H1 (cell line): ENCODE measurements at regions not wholly inside any gene's neighbourhood (a gene's known extent, or its start where the extent isn't known, plus 50 kb on each side); places are given as distances from the start of the nearest gene placed in this dataset.

ENCODE experiments used
- CEBPB ChIP-seq: IDR thresholded peaks from 2 replicates; pipeline ENCODE4 v1.6.1; 2012; ENCODE audit warnings: low read depth, low read length
- CHD2 ChIP-seq: IDR thresholded peaks from 2 replicates; pipeline ENCODE4 v1.6.1; 2012; ENCODE audit warnings: low read length, improper control_type of control experiment
- CTCF ChIP-seq, 3 experiments: IDR thresholded peaks; 1 replicate in 2 of 3; 2 replicates in 1 of 3; pipeline versions ENCODE4 v1.5.1 to v1.6.1; 2011; ENCODE audit warnings: low read length in 3 of 3, mild to moderate bottlenecking in 3 of 3, inconsistent platforms in 2 of 3, low read depth in 1 of 3, moderate library complexity in 1 of 3; ENCODE audit not compliant: insufficient read depth in 1 of 3; ENCODE audit errors: control extremely low read depth in 1 of 3
- EGR1 ChIP-seq: IDR thresholded peaks from 2 replicates; pipeline ENCODE4 v1.6.1; 2011; ENCODE audit warnings: low read depth, low read length, borderline replicate concordance
- EP300 ChIP-seq, 2 experiments: IDR thresholded peaks; 1 replicate in 1 of 2; 2 replicates in 1 of 2; pipeline ENCODE4 v1.6.1; 2011 to 2012; ENCODE audit warnings: low read depth in 2 of 2, low read length in 2 of 2, mild to moderate bottlenecking in 2 of 2, borderline replicate concordance in 1 of 2, inconsistent platforms in 1 of 2, moderate library complexity in 1 of 2
- KDM1A ChIP-seq: fragments of 200-600, 300-600 bp; sonication (generic); IDR thresholded peaks from 2 replicates; pipeline ENCODE4 v1.7.1; 2016; ENCODE audit warnings: mild to moderate bottlenecking, low read length, borderline replicate concordance
- RFX5 ChIP-seq: IDR thresholded peaks from 2 replicates; pipeline ENCODE4 v1.6.1; 2011; ENCODE audit warnings: low read depth, low read length, improper control_type of control experiment, borderline replicate concordance
- RNF2 ChIP-seq: fragments of 200-900, 300-1000 bp; sonication (generic); IDR thresholded peaks from 2 replicates; pipeline ENCODE4 v1.7.1; 2016; ENCODE audit warnings: borderline replicate concordance, low read depth, mild to moderate bottlenecking, antibody characterized with exemption, low read length; ENCODE audit not compliant: poor library complexity, severe bottlenecking; ENCODE audit errors: missing control alignments
- TEAD4 ChIP-seq: IDR thresholded peaks from 2 replicates; pipeline ENCODE4 v1.6.1; 2012; ENCODE audit warnings: low read depth, low read length, inconsistent platforms, mixed read lengths
- ZNF274 ChIP-seq: IDR thresholded peaks from 2 replicates; pipeline ENCODE4 v1.7.0; 2012; ENCODE audit warnings: low read length, borderline replicate concordance; ENCODE audit errors: extremely low read depth
- TF ChIP-seq, protein P1 (sequence below): IDR thresholded peaks from 2 replicates; pipeline ENCODE4 v1.6.1; 2011; ENCODE audit warnings: low read length, improper control_type of control experiment
- TF ChIP-seq, protein P2 (sequence below): IDR thresholded peaks from 2 replicates; pipeline ENCODE4 v1.6.1; 2012; ENCODE audit warnings: inconsistent platforms
- TF ChIP-seq, protein P3 (sequence below): IDR thresholded peaks from 2 replicates; pipeline ENCODE4 v1.6.1; 2011; ENCODE audit warnings: low read depth, mild to moderate bottlenecking, low read length; ENCODE audit not compliant: insufficient read depth

GRCh38 chr13:107003911-107004310 is 436.0 kb upstream of the ARGLU1 start:
- TF ChIP-seq EGR1 (no peak), CTCF (IDR thresholded peaks at IDR 0.05; ENCODE audit: control extremely low read depth in 1 of 3, insufficient read depth in 1 of 3, low read depth in 1 of 3, low read length in 3 of 3) (no peak), TEAD4 (no peak), ZNF274 (no peak), KDM1A (no peak), CEBPB (no peak), CHD2 (no peak), EP300 (IDR thresholded peaks at IDR 0.05; ENCODE audit: borderline replicate concordance in 1 of 2, low read depth in 2 of 2, low read length in 2 of 2) (no peak), RFX5 (no peak), RNF2 (no peak)
- TF ChIP-seq, protein P1, sequence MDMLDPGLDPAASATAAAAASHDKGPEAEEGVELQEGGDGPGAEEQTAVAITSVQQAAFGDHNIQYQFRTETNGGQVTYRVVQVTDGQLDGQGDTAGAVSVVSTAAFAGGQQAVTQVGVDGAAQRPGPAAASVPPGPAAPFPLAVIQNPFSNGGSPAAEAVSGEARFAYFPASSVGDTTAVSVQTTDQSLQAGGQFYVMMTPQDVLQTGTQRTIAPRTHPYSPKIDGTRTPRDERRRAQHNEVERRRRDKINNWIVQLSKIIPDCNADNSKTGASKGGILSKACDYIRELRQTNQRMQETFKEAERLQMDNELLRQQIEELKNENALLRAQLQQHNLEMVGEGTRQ = no peak
- TF ChIP-seq, protein P2, sequence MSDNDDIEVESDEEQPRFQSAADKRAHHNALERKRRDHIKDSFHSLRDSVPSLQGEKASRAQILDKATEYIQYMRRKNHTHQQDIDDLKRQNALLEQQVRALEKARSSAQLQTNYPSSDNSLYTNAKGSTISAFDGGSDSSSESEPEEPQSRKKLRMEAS = no peak
- TF ChIP-seq, protein P3, sequence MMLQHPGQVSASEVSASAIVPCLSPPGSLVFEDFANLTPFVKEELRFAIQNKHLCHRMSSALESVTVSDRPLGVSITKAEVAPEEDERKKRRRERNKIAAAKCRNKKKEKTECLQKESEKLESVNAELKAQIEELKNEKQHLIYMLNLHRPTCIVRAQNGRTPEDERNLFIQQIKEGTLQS = no peak
